ENCODE measurements at regions not wholly inside any gene's neighbourhood (a gene's known extent, or its start where the extent isn't known, plus 50 kb on each side); places are given as distances from the start of the nearest gene placed in this dataset.

DNA sequence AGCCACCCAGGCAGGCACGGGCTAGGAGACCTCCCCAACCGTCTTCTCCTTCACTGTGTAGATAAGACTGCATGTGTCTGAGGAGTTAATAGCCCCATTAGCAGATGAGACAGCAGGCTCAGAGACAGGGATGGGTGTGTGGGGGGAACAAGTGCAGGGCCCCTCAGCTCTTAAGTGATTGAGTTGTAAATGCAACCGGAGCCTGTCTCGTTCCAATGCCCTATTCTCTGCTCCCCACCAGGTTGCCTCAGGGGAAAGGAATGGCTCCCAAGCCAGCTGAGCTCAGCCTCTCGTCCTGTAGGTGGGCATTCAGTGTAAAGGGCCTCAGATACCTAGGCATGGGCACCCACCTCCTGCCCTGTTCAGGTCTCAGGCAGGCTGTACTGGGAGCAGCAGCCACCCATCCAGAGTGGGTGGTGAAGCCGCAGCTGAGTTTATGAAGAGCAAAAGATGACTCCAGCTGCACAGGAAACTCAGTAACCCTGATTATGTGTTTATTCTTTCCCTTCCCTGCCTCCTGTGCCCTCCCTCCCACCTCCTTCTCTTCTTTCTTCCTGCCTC is 87.3 kb downstream of the PJA1 start:
- ChIA-PET CTCF (interaction anchor here (0.5 to 2.5 kb wide), 5 partner anchors 16 to 256 kb away, joined by 3 to 11 read pairs (median 4); no protein-coding TSS in a partner anchor), POLR2A (interaction anchor here (1.0 to 1.6 kb wide), 2 partner anchors 249 to 251 kb away, joined by 3 to 7 read pairs; partner anchors contain the start of gene EFNB1)
- H3K36me3 ChIP-seq (ENCODE audit: control insufficient read depth in 2 of 2, insufficient read depth in 1 of 2, low read length in 2 of 2), result no peaks in the 10 kb centered on the region
- no peak overlapping the region for H3K4me3 ChIP-seq (ENCODE audit: low read depth, low read length)
- H3K27ac ChIP-seq (ENCODE audit: extremely low read depth, low read depth, low read length), result peak overlapping the region; percentile 56
- H3K4me1 ChIP-seq (ENCODE audit: control insufficient read depth, insufficient read depth, low read length), result peaks cover 15% of the 10 kb centered on the region
- no peaks in the 10 kb centered on the region for H3K9me3 ChIP-seq (ENCODE audit: control insufficient read depth, insufficient read depth, low read depth, low read length)
- TF ChIP-seq ZBTB20 (tag by site-specific recombination; IDR thresholded peaks at IDR 0.05) (peak; percentile 72), ZNF132 (tag by site-specific recombination; IDR thresholded peaks at IDR 0.05; ENCODE audit: borderline replicate concordance) (no peak), KLF7 (tag by site-specific recombination; IDR thresholded peaks at IDR 0.05; ENCODE audit: borderline replicate concordance) (no peak), HOXD13 (CRISPR knock-in tag; IDR thresholded peaks at IDR 0.05; ENCODE audit: borderline replicate concordance) (no peak), SETDB1 (IDR thresholded peaks at IDR 0.05; ENCODE audit: insufficient read length, low read length) (no peak), ZSCAN18 (tag by site-specific recombination; IDR thresholded peaks at IDR 0.05) (no peak), ZNF121 (tag by site-specific recombination; IDR thresholded peaks at IDR 0.05) (no peak), ZNF146 (tag by site-specific recombination; IDR thresholded peaks at IDR 0.05) (no peak), TCF7L2 (IDR thresholded peaks at IDR 0.05; ENCODE audit: borderline replicate concordance, low read depth, low read length) (0 out of 2 replicates have a peak, but pooled peaks have one; percentile 11), ZSCAN5A (tag by site-specific recombination; IDR thresholded peaks at IDR 0.05) (no peak), ZNF37A (tag by site-specific recombination; IDR thresholded peaks at IDR 0.05) (no peak), ZNF426 (tag by site-specific recombination; IDR thresholded peaks at IDR 0.05) (no peak), ZFP41 (tag by site-specific recombination; IDR thresholded peaks at IDR 0.05; ENCODE audit: borderline replicate concordance) (no peak), ZNF518A (tag by site-specific recombination; conservative IDR thresholded peaks at IDR 0.05; ENCODE audit: low read depth) (no peak), WT1 (tag by site-specific recombination; IDR thresholded peaks at IDR 0.05) (no peak), ZIC2 (tag by site-specific recombination; IDR thresholded peaks at IDR 0.05) (peak; percentile 62)
- TF ChIP-seq, protein P1, sequence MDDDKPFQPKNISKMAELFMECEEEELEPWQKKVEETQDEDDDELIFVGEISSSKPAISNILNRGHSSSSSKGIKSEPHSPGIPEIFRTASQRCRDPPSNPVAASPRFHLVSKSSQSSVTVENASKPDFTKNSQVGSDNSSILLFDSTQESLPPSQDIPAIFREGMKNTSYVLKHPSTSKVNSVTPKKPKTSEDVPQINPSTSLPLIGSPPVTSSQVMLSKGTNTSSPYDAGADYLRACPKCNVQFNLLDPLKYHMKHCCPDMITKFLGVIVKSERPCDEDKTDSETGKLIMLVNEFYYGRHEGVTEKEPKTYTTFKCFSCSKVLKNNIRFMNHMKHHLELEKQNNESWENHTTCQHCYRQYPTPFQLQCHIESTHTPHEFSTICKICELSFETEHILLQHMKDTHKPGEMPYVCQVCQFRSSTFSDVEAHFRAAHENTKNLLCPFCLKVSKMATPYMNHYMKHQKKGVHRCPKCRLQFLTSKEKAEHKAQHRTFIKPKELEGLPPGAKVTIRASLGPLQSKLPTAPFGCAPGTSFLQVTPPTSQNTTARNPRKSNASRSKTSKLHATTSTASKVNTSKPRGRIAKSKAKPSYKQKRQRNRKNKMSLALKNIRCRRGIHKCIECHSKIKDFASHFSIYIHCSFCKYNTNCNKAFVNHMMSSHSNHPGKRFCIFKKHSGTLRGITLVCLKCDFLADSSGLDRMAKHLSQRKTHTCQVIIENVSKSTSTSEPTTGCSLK (tag by site-specific recombination; IDR thresholded peaks at IDR 0.05), result no peak
- TF ChIP-seq, protein P2, sequence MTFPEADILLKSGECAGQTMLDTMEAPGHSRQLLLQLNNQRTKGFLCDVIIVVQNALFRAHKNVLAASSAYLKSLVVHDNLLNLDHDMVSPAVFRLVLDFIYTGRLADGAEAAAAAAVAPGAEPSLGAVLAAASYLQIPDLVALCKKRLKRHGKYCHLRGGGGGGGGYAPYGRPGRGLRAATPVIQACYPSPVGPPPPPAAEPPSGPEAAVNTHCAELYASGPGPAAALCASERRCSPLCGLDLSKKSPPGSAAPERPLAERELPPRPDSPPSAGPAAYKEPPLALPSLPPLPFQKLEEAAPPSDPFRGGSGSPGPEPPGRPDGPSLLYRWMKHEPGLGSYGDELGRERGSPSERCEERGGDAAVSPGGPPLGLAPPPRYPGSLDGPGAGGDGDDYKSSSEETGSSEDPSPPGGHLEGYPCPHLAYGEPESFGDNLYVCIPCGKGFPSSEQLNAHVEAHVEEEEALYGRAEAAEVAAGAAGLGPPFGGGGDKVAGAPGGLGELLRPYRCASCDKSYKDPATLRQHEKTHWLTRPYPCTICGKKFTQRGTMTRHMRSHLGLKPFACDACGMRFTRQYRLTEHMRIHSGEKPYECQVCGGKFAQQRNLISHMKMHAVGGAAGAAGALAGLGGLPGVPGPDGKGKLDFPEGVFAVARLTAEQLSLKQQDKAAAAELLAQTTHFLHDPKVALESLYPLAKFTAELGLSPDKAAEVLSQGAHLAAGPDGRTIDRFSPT (tag by site-specific recombination; IDR thresholded peaks at IDR 0.05), result no peak
- TF ChIP-seq, protein P3, sequence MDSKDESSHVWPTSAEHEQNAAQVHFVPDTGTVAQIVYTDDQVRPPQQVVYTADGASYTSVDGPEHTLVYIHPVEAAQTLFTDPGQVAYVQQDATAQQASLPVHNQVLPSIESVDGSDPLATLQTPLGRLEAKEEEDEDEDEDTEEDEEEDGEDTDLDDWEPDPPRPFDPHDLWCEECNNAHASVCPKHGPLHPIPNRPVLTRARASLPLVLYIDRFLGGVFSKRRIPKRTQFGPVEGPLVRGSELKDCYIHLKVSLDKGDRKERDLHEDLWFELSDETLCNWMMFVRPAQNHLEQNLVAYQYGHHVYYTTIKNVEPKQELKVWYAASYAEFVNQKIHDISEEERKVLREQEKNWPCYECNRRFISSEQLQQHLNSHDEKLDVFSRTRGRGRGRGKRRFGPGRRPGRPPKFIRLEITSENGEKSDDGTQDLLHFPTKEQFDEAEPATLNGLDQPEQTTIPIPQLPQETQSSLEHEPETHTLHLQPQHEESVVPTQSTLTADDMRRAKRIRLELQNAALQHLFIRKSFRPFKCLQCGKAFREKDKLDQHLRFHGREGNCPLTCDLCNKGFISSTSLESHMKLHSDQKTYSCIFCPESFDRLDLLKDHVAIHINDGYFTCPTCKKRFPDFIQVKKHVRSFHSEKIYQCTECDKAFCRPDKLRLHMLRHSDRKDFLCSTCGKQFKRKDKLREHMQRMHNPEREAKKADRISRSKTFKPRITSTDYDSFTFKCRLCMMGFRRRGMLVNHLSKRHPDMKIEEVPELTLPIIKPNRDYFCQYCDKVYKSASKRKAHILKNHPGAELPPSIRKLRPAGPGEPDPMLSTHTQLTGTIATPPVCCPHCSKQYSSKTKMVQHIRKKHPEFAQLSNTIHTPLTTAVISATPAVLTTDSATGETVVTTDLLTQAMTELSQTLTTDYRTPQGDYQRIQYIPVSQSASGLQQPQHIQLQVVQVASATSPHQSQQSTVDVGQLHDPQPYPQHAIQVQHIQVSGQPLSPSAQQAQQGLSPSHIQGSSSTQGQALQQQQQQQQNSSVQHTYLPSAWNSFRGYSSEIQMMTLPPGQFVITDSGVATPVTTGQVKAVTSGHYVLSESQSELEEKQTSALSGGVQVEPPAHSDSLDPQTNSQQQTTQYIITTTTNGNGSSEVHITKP (tag by site-specific recombination; IDR thresholded peaks at IDR 0.05), result no peak

Measured in HEK293 (cell line).